HepG2 (cell line): ENCODE measurements at regions not wholly inside any gene's neighbourhood (a gene's known extent, or its start where the extent isn't known, plus 50 kb on each side); places are given as distances from the start of the nearest gene placed in this dataset.

ENCODE experiments used
- ATAD3A ChIP-seq: sonication (generic); formaldehyde crosslinking; IDR thresholded peaks from 2 replicates; pipeline ENCODE4 v1.4.0; 2020; ENCODE audit warnings: missing genetic modification reagents
- EEA1 ChIP-seq: sonication (generic); formaldehyde crosslinking; IDR thresholded peaks from 2 replicates; pipeline ENCODE4 v1.5.1; 2020; ENCODE audit warnings: mild to moderate bottlenecking, missing genetic modification reagents, borderline replicate concordance
- HNF4G ChIP-seq, 2 experiments: sonication (generic) in 1 of 2; formaldehyde crosslinking in 1 of 2; IDR thresholded peaks; 2 replicates each; pipeline versions ENCODE4 v1.4.0 to v1.6.1; 2011 to 2020; ENCODE audit warnings: borderline replicate concordance in 2 of 2, low read depth in 2 of 2, mild to moderate bottlenecking in 2 of 2, low read length in 1 of 2, missing genetic modification reagents in 1 of 2, moderate library complexity in 1 of 2
- MAZ ChIP-seq, 2 experiments: sonication (generic) in 1 of 2; formaldehyde crosslinking in 1 of 2; IDR thresholded peaks; 2 replicates each; pipeline versions ENCODE4 v1.5.0 to v1.6.1; 2012 to 2020; ENCODE audit warnings: low read depth in 2 of 2, mild to moderate bottlenecking in 2 of 2, borderline replicate concordance in 1 of 2, improper control_type of control experiment in 1 of 2, low read length in 1 of 2, missing genetic modification reagents in 1 of 2, moderate library complexity in 1 of 2
- RFX1 ChIP-seq: fragments of 450-650 bp; IDR thresholded peaks from 2 replicates; pipeline ENCODE4 v1.6.1; 2017
- ZBTB1 ChIP-seq: sonication (generic); formaldehyde crosslinking; IDR thresholded peaks from 2 replicates; pipeline ENCODE4 v1.4.0; 2020; ENCODE audit warnings: missing genetic modification reagents, borderline replicate concordance
- TF ChIP-seq, protein P1 (sequence below): sonication (generic); formaldehyde crosslinking; IDR thresholded peaks from 2 replicates; pipeline ENCODE4 v1.8.0; 2022; ENCODE audit warnings: low read depth, missing genetic modification reagents
- TF ChIP-seq, protein P2 (sequence below): sonication (generic); formaldehyde crosslinking; IDR thresholded peaks from 2 replicates; pipeline ENCODE4 v1.5.0; 2020; ENCODE audit warnings: mild to moderate bottlenecking, missing genetic modification reagents, moderate library complexity
- TF ChIP-seq, protein P3 (sequence below): sonication (generic); formaldehyde crosslinking; IDR thresholded peaks from 2 replicates; pipeline ENCODE4 v1.8.1; 2023; ENCODE audit warnings: mild to moderate bottlenecking, missing genetic modification reagents

DNA sequence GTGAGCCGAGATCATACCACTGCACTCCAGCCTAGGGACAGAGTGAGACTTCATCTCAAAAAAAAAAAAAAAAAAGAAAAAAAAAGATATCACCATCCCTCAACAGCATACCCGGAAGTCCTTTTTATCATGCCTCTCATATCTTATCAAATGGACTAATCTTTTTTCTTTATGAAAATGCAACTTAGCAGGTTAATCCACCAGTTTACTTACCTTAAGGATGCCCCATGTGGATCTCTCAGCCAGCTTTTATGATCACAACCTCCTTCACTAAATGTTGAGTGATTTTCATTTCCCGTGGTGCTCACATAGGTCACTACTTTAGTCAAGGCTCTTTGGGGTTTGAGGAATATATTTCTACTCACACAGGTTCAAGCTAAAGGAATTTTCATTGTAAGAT lies 248.8 kb upstream of the TBX3 start:
- TF ChIP-seq, protein P1, sequence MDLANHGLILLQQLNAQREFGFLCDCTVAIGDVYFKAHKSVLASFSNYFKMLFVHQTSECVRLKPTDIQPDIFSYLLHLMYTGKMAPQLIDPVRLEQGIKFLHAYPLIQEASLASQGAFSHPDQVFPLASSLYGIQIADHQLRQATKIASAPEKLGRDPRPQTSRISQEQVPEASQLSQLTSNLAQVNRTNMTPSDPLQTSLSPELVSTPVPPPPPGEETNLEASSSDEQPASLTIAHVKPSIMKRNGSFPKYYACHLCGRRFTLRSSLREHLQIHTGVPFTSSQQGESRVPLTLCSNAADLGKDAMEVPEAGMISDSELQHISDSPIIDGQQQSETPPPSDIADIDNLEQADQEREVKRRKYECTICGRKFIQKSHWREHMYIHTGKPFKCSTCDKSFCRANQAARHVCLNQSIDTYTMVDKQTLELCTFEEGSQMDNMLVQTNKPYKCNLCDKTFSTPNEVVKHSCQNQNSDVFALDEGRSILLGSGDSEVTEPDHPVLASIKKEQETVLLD (CRISPR knock-in tag) = no peak
- TF ChIP-seq ZBTB1 (CRISPR knock-in tag) = no peak
- TF ChIP-seq, protein P2, sequence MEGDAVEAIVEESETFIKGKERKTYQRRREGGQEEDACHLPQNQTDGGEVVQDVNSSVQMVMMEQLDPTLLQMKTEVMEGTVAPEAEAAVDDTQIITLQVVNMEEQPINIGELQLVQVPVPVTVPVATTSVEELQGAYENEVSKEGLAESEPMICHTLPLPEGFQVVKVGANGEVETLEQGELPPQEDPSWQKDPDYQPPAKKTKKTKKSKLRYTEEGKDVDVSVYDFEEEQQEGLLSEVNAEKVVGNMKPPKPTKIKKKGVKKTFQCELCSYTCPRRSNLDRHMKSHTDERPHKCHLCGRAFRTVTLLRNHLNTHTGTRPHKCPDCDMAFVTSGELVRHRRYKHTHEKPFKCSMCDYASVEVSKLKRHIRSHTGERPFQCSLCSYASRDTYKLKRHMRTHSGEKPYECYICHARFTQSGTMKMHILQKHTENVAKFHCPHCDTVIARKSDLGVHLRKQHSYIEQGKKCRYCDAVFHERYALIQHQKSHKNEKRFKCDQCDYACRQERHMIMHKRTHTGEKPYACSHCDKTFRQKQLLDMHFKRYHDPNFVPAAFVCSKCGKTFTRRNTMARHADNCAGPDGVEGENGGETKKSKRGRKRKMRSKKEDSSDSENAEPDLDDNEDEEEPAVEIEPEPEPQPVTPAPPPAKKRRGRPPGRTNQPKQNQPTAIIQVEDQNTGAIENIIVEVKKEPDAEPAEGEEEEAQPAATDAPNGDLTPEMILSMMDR (CRISPR knock-in tag) = no peak
- TF ChIP-seq ATAD3A = no peak
- TF ChIP-seq, protein P3, sequence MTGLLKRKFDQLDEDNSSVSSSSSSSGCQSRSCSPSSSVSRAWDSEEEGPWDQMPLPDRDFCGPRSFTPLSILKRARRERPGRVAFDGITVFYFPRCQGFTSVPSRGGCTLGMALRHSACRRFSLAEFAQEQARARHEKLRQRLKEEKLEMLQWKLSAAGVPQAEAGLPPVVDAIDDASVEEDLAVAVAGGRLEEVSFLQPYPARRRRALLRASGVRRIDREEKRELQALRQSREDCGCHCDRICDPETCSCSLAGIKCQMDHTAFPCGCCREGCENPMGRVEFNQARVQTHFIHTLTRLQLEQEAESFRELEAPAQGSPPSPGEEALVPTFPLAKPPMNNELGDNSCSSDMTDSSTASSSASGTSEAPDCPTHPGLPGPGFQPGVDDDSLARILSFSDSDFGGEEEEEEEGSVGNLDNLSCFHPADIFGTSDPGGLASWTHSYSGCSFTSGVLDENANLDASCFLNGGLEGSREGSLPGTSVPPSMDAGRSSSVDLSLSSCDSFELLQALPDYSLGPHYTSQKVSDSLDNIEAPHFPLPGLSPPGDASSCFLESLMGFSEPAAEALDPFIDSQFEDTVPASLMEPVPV (CRISPR knock-in tag) = no peak
- no peak for TF ChIP-seq HNF4G (IDR thresholded peaks at IDR 0.05; ENCODE audit: borderline replicate concordance, low read depth, low read length)
- no peak for TF ChIP-seq HNF4G (CRISPR knock-in tag; IDR thresholded peaks at IDR 0.05; ENCODE audit: borderline replicate concordance, low read depth)
- TF ChIP-seq EEA1 (CRISPR knock-in tag) = no peak
- TF ChIP-seq RFX1 = no peak
- TF ChIP-seq MAZ (IDR thresholded peaks at IDR 0.05; ENCODE audit: borderline replicate concordance, low read depth, low read length) = no peak
- TF ChIP-seq MAZ (CRISPR knock-in tag; IDR thresholded peaks at IDR 0.05; ENCODE audit: low read depth) = no peak
